Endothelial cell of umbilical vein (primary cell): ENCODE measurements at regions not wholly inside any gene's neighbourhood (a gene's known extent, or its start where the extent isn't known, plus 50 kb on each side); places are given as distances from the start of the nearest gene placed in this dataset.

ENCODE experiments used
- BruUV-seq: library from RNA; stranded (reverse); fragments of 400-500 nt; replicated peaks from 2 replicates; lab custom pipeline; 2021; lab: Mats Ljungman, UMichigan
- CTCF ChIA-PET: fragments of 300-600, 350-600 bp; sonication (Branson Sonifier 250); formaldehyde crosslinking; loops from one replicate; lab custom pipeline; 2021; ENCODE audit warnings: antibody characterized with exemption, inconsistent platforms; lab: Charles Lee
- POLR2A ChIA-PET: fragments of 300-600, 350-600 bp; sonication (Branson Sonifier 250); formaldehyde crosslinking; loops from one replicate; lab custom pipeline; 2021; ENCODE audit warnings: antibody characterized with exemption, inconsistent platforms; lab: Charles Lee
- DNase-seq: peaks from one replicate; pipeline ENCODE4 v3.0.0-alpha.2; 2011; ENCODE audit warnings: low read depth, low spot score
- FAIRE-seq: peaks from 2 replicates; lab custom pipeline; 2011; peaks lifted over from hg19 to GRCh38; lab: Jason Lieb, UNC
- H2AFZ ChIP-seq: 2 replicates; pipeline ENCODE4 v1.6.0; 2012; ENCODE audit warnings: low read depth, low read length, control low read depth, inconsistent platforms
- H3K27ac ChIP-seq: 2 replicates; pipeline ENCODE4 v1.5.1; 2011; ENCODE audit warnings: low read depth, mild to moderate bottlenecking, control low read depth, low read length, moderate library complexity; ENCODE audit not compliant: insufficient read depth
- H3K27me3 ChIP-seq, 2 experiments: 2 replicates each; pipeline versions ENCODE4 v1.6.0 to v1.6.1; 2011; ENCODE audit warnings: low read length in 2 of 2, mixed read lengths in 1 of 2; ENCODE audit not compliant: control insufficient read depth in 2 of 2, insufficient read depth in 2 of 2
- H3K36me3 ChIP-seq, 2 experiments: 2 replicates in 1 of 2; 3 replicates in 1 of 2; pipeline ENCODE4 v1.5.1; 2011; ENCODE audit warnings: low read length in 2 of 2, mild to moderate bottlenecking in 1 of 2, moderate library complexity in 1 of 2; ENCODE audit not compliant: control insufficient read depth in 2 of 2, insufficient read depth in 2 of 2; ENCODE audit errors: extremely low read depth in 1 of 2
- H3K4me1 ChIP-seq: 3 replicates; pipeline ENCODE4 v1.5.1; 2011; ENCODE audit warnings: mild to moderate bottlenecking, low read length; ENCODE audit not compliant: control insufficient read depth, insufficient read depth; ENCODE audit errors: extremely low read depth
- H3K4me2 ChIP-seq: 2 replicates; pipeline ENCODE4 v1.6.1; 2011; ENCODE audit warnings: low read length, control low read depth, mixed read lengths; ENCODE audit not compliant: insufficient read depth
- H3K4me3 ChIP-seq, 3 experiments: fragments of 200-600 bp in 1 of 3; sonication (generic), shearing (Covaris generic) in 1 of 3; replicated peaks in 1 of 3; 2 replicates each; pipeline ENCODE4 v1.5.1; 2011 to 2016; ENCODE audit warnings: control low read depth in 3 of 3, low read length in 3 of 3, mild to moderate bottlenecking in 2 of 3, inconsistent platforms in 1 of 3, low read depth in 1 of 3, moderate library complexity in 1 of 3; ENCODE audit not compliant: insufficient read depth in 1 of 3
- H3K79me2 ChIP-seq: 2 replicates; pipeline ENCODE4 v1.6.0; 2012; ENCODE audit warnings: low read length, inconsistent platforms; ENCODE audit not compliant: control insufficient read depth, insufficient read depth
- H3K9ac ChIP-seq: replicated peaks from 2 replicates; pipeline ENCODE3; 2011; ENCODE audit warnings: low read length, control low read depth; ENCODE audit not compliant: insufficient read depth; ENCODE audit errors: extremely low read depth
- H3K9me1 ChIP-seq: replicated peaks from 3 replicates; pipeline ENCODE4 v1.6.0; 2011; ENCODE audit warnings: mild to moderate bottlenecking, low read length; ENCODE audit not compliant: control insufficient read depth, insufficient read depth; ENCODE audit errors: extremely low read depth
- H3K9me3 ChIP-seq: replicated peaks from 2 replicates; pipeline ENCODE4 v1.5.1; 2012; ENCODE audit warnings: low read length, inconsistent platforms; ENCODE audit not compliant: control insufficient read depth, insufficient read depth
- H4K20me1 ChIP-seq: replicated peaks from 2 replicates; pipeline ENCODE3; 2011; ENCODE audit warnings: mild to moderate bottlenecking, low read length; ENCODE audit not compliant: control insufficient read depth, insufficient read depth; ENCODE audit errors: extremely low read depth
- CTCF ChIP-seq, 2 donors: IDR thresholded peaks; 1 replicate in 1 of 2; 2 replicates in 1 of 2; pipeline ENCODE4 v1.5.1; 2011; ENCODE audit warnings: low read length in 2 of 2, mild to moderate bottlenecking in 2 of 2, moderate library complexity in 2 of 2, control low read depth in 1 of 2, inconsistent platforms in 1 of 2, low read depth in 1 of 2; ENCODE audit not compliant: insufficient read depth in 1 of 2; ENCODE audit errors: extremely low read depth in 1 of 2
- EZH2 ChIP-seq: IDR thresholded peaks from 2 replicates; pipeline ENCODE4 v1.6.1; 2012; ENCODE audit warnings: borderline replicate concordance, low read depth, mild to moderate bottlenecking, moderate library complexity, low read length, inconsistent platforms; ENCODE audit not compliant: severe bottlenecking
- FOS ChIP-seq: IDR thresholded peaks from 2 replicates; pipeline ENCODE4 v1.6.1; 2011; ENCODE audit warnings: mild to moderate bottlenecking, low read length, moderate library complexity, borderline replicate concordance; ENCODE audit not compliant: insufficient read depth
- JUN ChIP-seq: IDR thresholded peaks from 2 replicates; pipeline ENCODE4 v1.6.1; 2011; ENCODE audit warnings: borderline replicate concordance, low read depth; ENCODE audit not compliant: insufficient read length, insufficient read depth
- MAX ChIP-seq: IDR thresholded peaks from 2 replicates; pipeline ENCODE4 v1.6.1; 2011; ENCODE audit not compliant: insufficient read depth, insufficient read length
- MYC ChIP-seq: IDR thresholded peaks from one replicate; pipeline ENCODE4 v1.6.1; 2011; ENCODE audit warnings: mild to moderate bottlenecking, low read depth, low read length
- POLR2A ChIP-seq: IDR thresholded peaks from 2 replicates; pipeline ENCODE4 v1.6.1; 2012; ENCODE audit warnings: low read depth, mild to moderate bottlenecking, control low read depth, low read length
- POLR2AphosphoS5 ChIP-seq: IDR thresholded peaks from 2 replicates; pipeline ENCODE4 v1.6.1; 2012; ENCODE audit warnings: low read depth, mild to moderate bottlenecking, control low read depth, low read length, moderate library complexity; ENCODE audit not compliant: insufficient read depth
- dilution Hi-C: fragments of 300-500 bp; cut with MboI; formaldehyde crosslinking; loops from one replicate; pipeline ENCODE4 v1.15.0; 2019; ENCODE audit warnings: low sequenced_read_pairs; ENCODE audit not compliant: extremely low pct_ligation_motif_present
- intact Hi-C: fragments of 100-400 bp; cut with micrococcal nuclease; formaldehyde crosslinking; loops from one replicate; pipeline ENCODE4 v1.10.0; 2022

GRCh38 chr16:85307552-85308364, 195.5 kb upstream of the CIBAR2 start:
- Histone ChIP-seq H3K9ac (no peak overlapping the region), H3K79me2 (no peaks in the 10 kb centered on the region), H3K4me1 (peaks cover 14% of the 10 kb centered on the region), H3K9me1 (no peaks in the 10 kb centered on the region), H3K36me3 (no peaks in the 10 kb centered on the region), H3K4me2 (no peak overlapping the region), H3K9me3 (no peaks in the 10 kb centered on the region), H3K27ac (no peak overlapping the region), H4K20me1 (no peaks in the 10 kb centered on the region), H3K4me3 (no peak overlapping the region), H3K27me3 (no peaks in the 10 kb centered on the region), H2AFZ (no peak overlapping the region)
- TF ChIP-seq FOS (no peak), MYC (no peak), EZH2 (no peak)
- BruUV-seq = no TSS peak
- intact Hi-C loops = loop anchor here (2.0 to 10.0 kb wide), 2 partner anchors 23 to 307 kb away; partner anchors contain the start of gene GSE1
- ChIA-PET CTCF (interaction anchor here (1.0 to 2.8 kb wide), 8 partner anchors 10 to 308 kb away, joined by 3 to 15 read pairs (median 8); no protein-coding TSS in a partner anchor), POLR2A (no interaction called here)
- no peak for FAIRE-seq
- no peak for DNase-seq
- dilution Hi-C loops = no loop called here

- no peaks in the 10 kb centered on the region for H3K27me3 ChIP-seq
- H3K79me2 ChIP-seq = no peaks in the 10 kb centered on the region
- no TSS peak for BruUV-seq
- peaks cover 18% of the 10 kb centered on the region for H3K4me1 ChIP-seq
- H3K4me3 ChIP-seq = no peak overlapping the region
- no peaks in the 10 kb centered on the region for H3K9me1 ChIP-seq
- dilution Hi-C loops (no loop called here), intact Hi-C loops (loop anchor here (2.0 to 10.0 kb wide), 2 partner anchors 22 to 306 kb away; partner anchors contain the start of gene GSE1)
- TF ChIP-seq POLR2A = no peak
- TF ChIP-seq CTCF (IDR thresholded peaks at IDR 0.05; ENCODE audit: extremely low read depth in 1 of 2, insufficient read depth in 1 of 2, low read depth in 1 of 2, low read length in 2 of 2) = no peak
- no peak for TF ChIP-seq MAX
- TF ChIP-seq POLR2AphosphoS5 = no peak
- no peak for TF ChIP-seq JUN
- no peak for TF ChIP-seq EZH2
- no peaks in the 10 kb centered on the region for H3K36me3 ChIP-seq
- POLR2A ChIA-PET = no interaction called here
- peak; percentile 67 for FAIRE-seq
- CTCF ChIA-PET = interaction anchor here (0.7 to 2.8 kb wide), 11 partner anchors 10 to 307 kb away, joined by 3 to 15 read pairs (median 4); no protein-coding TSS in a partner anchor
- no peak overlapping the region for H3K9ac ChIP-seq
- DNase-seq = peak; percentile 46
- no peaks in the 10 kb centered on the region for H3K9me3 ChIP-seq
- no peak overlapping the region for H3K27ac ChIP-seq
- no peak overlapping the region for H2AFZ ChIP-seq
- H4K20me1 ChIP-seq = no peaks in the 10 kb centered on the region
- peak overlapping the region; percentile 4 for H3K4me2 ChIP-seq
These were observed 196.6 kb upstream of the CIBAR2 start for GRCh38 chr16:85308611-85309540.
